ENCODE measurements at regions not wholly inside any gene's neighbourhood (a gene's known extent, or its start where the extent isn't known, plus 50 kb on each side); places are given as distances from the start of the nearest gene placed in this dataset.

DNA sequence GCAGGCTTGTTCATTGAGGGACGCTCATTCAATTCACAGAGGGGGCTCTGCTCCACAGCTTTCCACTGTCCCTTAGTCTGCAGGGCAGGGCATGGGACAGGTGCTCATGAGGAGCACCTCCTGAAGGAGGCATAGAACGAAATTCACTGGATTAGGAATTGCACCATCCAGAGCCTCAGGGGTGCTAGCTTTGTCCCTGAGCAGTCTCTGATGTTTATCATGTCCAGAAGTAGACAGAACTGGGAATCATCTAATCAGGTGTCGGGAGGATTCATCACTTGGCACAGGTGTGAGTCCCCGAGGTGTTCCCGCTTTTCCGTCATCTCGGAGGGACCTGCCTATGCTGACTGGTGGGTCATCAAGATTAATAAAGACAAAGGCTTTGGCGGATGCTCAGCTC is 321.4 kb downstream of the AJAP1 start (continued):
- TF ChIP-seq, protein P1, sequence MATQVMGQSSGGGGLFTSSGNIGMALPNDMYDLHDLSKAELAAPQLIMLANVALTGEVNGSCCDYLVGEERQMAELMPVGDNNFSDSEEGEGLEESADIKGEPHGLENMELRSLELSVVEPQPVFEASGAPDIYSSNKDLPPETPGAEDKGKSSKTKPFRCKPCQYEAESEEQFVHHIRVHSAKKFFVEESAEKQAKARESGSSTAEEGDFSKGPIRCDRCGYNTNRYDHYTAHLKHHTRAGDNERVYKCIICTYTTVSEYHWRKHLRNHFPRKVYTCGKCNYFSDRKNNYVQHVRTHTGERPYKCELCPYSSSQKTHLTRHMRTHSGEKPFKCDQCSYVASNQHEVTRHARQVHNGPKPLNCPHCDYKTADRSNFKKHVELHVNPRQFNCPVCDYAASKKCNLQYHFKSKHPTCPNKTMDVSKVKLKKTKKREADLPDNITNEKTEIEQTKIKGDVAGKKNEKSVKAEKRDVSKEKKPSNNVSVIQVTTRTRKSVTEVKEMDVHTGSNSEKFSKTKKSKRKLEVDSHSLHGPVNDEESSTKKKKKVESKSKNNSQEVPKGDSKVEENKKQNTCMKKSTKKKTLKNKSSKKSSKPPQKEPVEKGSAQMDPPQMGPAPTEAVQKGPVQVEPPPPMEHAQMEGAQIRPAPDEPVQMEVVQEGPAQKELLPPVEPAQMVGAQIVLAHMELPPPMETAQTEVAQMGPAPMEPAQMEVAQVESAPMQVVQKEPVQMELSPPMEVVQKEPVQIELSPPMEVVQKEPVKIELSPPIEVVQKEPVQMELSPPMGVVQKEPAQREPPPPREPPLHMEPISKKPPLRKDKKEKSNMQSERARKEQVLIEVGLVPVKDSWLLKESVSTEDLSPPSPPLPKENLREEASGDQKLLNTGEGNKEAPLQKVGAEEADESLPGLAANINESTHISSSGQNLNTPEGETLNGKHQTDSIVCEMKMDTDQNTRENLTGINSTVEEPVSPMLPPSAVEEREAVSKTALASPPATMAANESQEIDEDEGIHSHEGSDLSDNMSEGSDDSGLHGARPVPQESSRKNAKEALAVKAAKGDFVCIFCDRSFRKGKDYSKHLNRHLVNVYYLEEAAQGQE (IDR thresholded peaks at IDR 0.05; ENCODE audit: low read depth): no peak
- no peak for TF ChIP-seq POLR2A (IDR thresholded peaks at IDR 0.05; ENCODE audit: borderline replicate concordance, extremely low read depth, insufficient read depth, insufficient read length)
- TF ChIP-seq ZNF274 (IDR thresholded peaks at IDR 0.05; ENCODE audit: low read depth, low read length): no peak
- no peak for TF ChIP-seq SP1 (IDR thresholded peaks at IDR 0.05; ENCODE audit: low read depth)

DNA sequence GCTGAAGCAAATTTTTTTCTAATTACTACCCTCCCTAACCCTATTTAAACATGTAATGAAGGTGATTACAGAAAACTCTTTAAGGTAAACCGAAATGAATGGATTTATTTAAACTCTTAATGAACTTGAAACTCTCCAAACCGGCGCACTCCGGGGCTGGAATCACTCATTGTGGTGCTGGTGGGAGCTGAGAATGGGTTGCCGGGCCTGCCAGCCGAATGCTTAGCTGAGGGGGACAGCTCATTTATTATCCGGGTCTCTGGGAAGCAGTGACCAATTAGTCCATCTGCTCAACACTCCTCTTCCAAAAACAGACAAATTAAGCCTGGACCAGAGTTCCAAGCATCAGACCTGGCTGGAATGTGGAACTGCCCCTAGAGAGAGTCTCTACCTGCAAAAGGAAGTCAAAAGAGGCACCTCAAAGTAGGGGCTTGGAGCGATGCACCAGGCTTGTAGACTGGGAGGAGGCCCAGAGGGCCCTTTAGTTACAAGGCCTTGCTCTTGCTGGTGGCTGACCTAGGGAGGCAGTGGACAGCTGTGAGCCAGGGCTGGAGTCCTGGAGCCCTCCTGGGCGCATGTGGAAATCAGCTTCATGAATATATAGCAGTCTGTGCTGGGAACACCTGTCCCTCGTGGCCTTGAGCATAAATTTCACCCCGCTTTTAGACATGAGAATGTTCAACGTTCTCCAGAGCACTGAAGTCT is 320.7 kb downstream of the AJAP1 start:
- no peak overlapping the region for H2AFZ ChIP-seq (ENCODE audit: low read depth, low read length, poor library complexity, severe bottlenecking)
- DNase-seq (ENCODE audit: low read depth, low spot score) (no peak), ATAC-seq (no peak)
- no peak overlapping the region for H3K4me3 ChIP-seq (replicated peaks in 1 of 2; ENCODE audit: low read depth in 1 of 2, low read length in 2 of 2)
- no peaks in the 10 kb centered on the region for H3K9me2 ChIP-seq (ENCODE audit: insufficient read depth)
- CTCF ChIA-PET: no interaction called here
- H3K79me2 ChIP-seq (ENCODE audit: insufficient read depth, low read length): no peaks in the 10 kb centered on the region
- H3K9ac ChIP-seq (ENCODE audit: low read length): no peak overlapping the region
- POLR2A ChIA-PET: no interaction called here
- intact Hi-C loops (cut with micrococcal nuclease): no loop called here
- no TSS peak for BruUV-seq (replicated peaks)
- TF ChIP-seq RAD21 (IDR thresholded peaks at IDR 0.05; ENCODE audit: low read depth) (no peak), SIN3A (IDR thresholded peaks at IDR 0.05; ENCODE audit: low read depth) (no peak)
- H3K36me3 ChIP-seq (ENCODE audit: control insufficient read depth in 1 of 2, insufficient read depth in 2 of 2, low read length in 2 of 2): no peaks in the 10 kb centered on the region
- RAD21 ChIA-PET (ENCODE audit: low non-redundant PET in 1 of 2, low total read pairs in 2 of 2, uncharacterized antibody in 2 of 2, unreplicated experiment in 2 of 2): no interaction called here
- no peak overlapping the region for H3K27ac ChIP-seq (ENCODE audit: low read depth, low read length)
- no peaks in the 10 kb centered on the region for H3K4me1 ChIP-seq (ENCODE audit: control insufficient read depth in 1 of 2, insufficient read depth in 2 of 2, low read length in 2 of 2)
- peaks cover 0 to 7% of the 10 kb centered on the region in 2 experiments; a peak in 2 of 4 replicates for H3K9me3 ChIP-seq (ENCODE audit: control insufficient read depth in 1 of 2, insufficient read depth in 1 of 2, low read depth in 1 of 2, low read length in 2 of 2)
- H4K20me1 ChIP-seq (ENCODE audit: insufficient read depth): no peaks in the 10 kb centered on the region
- no peak overlapping the region for H3K4me2 ChIP-seq (ENCODE audit: low read length)
- H3K27me3 ChIP-seq (ENCODE audit: insufficient read depth, low read length): no peaks in the 10 kb centered on the region

All from HCT116 (cell line).